Stimulated activated memory B cell treated with anti-CD40 and anti-IgM and Interleukin-4, amounts not matched to agents 10 μg/mL and 1 μg/mL and 100 μg/mL, for 72 hours (primary cell): ENCODE measurements at regions not wholly inside any gene's neighbourhood (a gene's known extent, or its start where the extent isn't known, plus 50 kb on each side); places are given as distances from the start of the nearest gene placed in this dataset.
"Not testable (repeated sequence)": the region's sequence is repeated elsewhere in the genome, so short reads cannot be mapped to it uniquely, and the experiment has no call there.

ENCODE experiments used
- ATAC-seq: fragments of 150-1000 bp; cut with Tn5 transposase; 2 replicates; pipeline ENCODE4 v1.10.0; 2021
- H3K27ac Mint-ChIP-seq: one replicate; pipeline ENCODE4 v1.8.0; 2022; ENCODE audit warnings: mild to moderate bottlenecking, mixed read lengths
- H3K27me3 Mint-ChIP-seq: one replicate; pipeline ENCODE4 v1.8.0; 2022; ENCODE audit warnings: mixed read lengths
- H3K36me3 Mint-ChIP-seq: one replicate; pipeline ENCODE4 v1.8.0; 2022; ENCODE audit warnings: mixed read lengths
- H3K4me1 Mint-ChIP-seq: one replicate; pipeline ENCODE4 v1.8.0; 2022; ENCODE audit warnings: mixed read lengths
- H3K4me3 Mint-ChIP-seq: one replicate; pipeline ENCODE4 v1.8.0; 2022; ENCODE audit warnings: mild to moderate bottlenecking, moderate library complexity, mixed read lengths
- H3K9me3 Mint-ChIP-seq: one replicate; pipeline ENCODE4 v1.8.0; 2022; ENCODE audit warnings: mixed read lengths

DNA sequence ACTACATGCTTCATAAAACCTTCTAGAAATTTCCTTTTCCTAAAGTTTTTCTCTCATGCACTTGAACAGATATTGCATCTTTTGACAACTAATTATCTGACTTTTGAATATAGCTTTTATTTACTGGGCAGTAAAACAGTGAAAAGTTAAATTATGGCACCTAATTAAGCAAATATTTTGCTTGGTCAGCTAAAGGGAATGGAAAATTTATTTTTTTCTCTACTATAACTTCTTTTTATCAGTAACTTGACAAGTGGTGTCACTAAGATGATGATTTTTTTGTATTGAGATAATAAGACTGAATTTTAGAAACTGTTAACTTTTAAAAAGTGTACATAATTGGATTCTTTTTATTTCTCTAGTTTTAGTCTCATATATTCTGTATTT, 351.6 kb downstream of the PIK3C3 start:
- no peak for ATAC-seq
- Mint-ChIP-seq H3K4me3 (no peak overlapping the region), H3K9me3 (peaks cover 3% of the 10 kb centered on the region), H3K36me3 (no peaks in the 10 kb centered on the region), H3K27me3 (no peaks in the 10 kb centered on the region), H3K27ac (no peak overlapping the region), H3K4me1 (no peaks in the 10 kb centered on the region)

- H3K27me3 Mint-ChIP-seq: no peaks in the 10 kb centered on the region
- no peak overlapping the region for H3K4me3 Mint-ChIP-seq
- H3K36me3 Mint-ChIP-seq: no peaks in the 10 kb centered on the region
- ATAC-seq: no peak
- H3K27ac Mint-ChIP-seq: no peak overlapping the region
- H3K9me3 Mint-ChIP-seq: peaks cover 3% of the 10 kb centered on the region
- no peaks in the 10 kb centered on the region for H3K4me1 Mint-ChIP-seq
Observed at GRCh38 chr18:42310956-42311355, 355.9 kb downstream of the PIK3C3 start.

DNA sequence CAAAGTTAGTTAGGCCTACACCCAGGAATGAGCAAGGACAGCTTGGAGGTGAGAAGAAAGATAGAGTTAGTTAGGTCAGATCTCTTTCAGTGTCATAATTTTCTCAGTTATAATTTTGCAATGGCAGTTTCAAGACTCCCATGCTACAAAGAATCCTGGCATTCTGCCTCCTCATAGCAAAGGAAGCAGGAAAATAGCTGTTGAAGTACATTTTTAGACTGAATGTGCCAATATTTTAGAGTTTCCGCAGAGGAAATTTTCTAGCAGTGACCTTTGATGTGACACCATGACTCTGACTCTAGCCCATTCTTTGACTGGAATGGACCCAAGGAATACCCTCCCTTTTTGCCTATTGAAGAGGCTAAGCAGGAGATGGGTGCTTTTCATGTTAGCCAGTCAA, 371.7 kb downstream of the PIK3C3 start:
- ATAC-seq: no peak
- Mint-ChIP-seq H3K36me3 (no peaks in the 10 kb centered on the region), H3K27me3 (no peaks in the 10 kb centered on the region), H3K4me3 (no peak overlapping the region), H3K9me3 (no peaks in the 10 kb centered on the region), H3K4me1 (no peaks in the 10 kb centered on the region), H3K27ac (no peak overlapping the region)

GRCh38 chr18:42328931-42329330, 373.9 kb downstream of the PIK3C3 start:
- Mint-ChIP-seq H3K27me3 (no peaks in the 10 kb centered on the region), H3K27ac (no peak overlapping the region), H3K36me3 (no peaks in the 10 kb centered on the region), H3K4me1 (no peaks in the 10 kb centered on the region), H3K4me3 (no peak overlapping the region), H3K9me3 (no peaks in the 10 kb centered on the region)
- no peak for ATAC-seq

- H3K27me3 Mint-ChIP-seq: no peaks in the 10 kb centered on the region
- no peaks in the 10 kb centered on the region for H3K4me1 Mint-ChIP-seq
- H3K36me3 Mint-ChIP-seq: no peaks in the 10 kb centered on the region
- no peak for ATAC-seq
- H3K4me3 Mint-ChIP-seq: no peak overlapping the region
- no peaks in the 10 kb centered on the region for H3K9me3 Mint-ChIP-seq
- H3K27ac Mint-ChIP-seq: no peak overlapping the region
Observed at GRCh38 chr18:42330296-42330695, 375.3 kb downstream of the PIK3C3 start.

- Mint-ChIP-seq H3K36me3 (no peaks in the 10 kb centered on the region), H3K4me1 (no peaks in the 10 kb centered on the region), H3K27me3 (no peaks in the 10 kb centered on the region), H3K4me3 (no peak overlapping the region), H3K9me3 (peaks cover 4% of the 10 kb centered on the region), H3K27ac (no peak overlapping the region)
- no peak for ATAC-seq
Observed at GRCh38 chr18:42333558-42333957, 378.5 kb downstream of the PIK3C3 start.

- Mint-ChIP-seq H3K4me1 (no peaks in the 10 kb centered on the region), H3K4me3 (no peak overlapping the region), H3K27ac (no peak overlapping the region), H3K27me3 (no peaks in the 10 kb centered on the region), H3K36me3 (no peaks in the 10 kb centered on the region), H3K9me3 (peaks cover 4% of the 10 kb centered on the region)
- no peak for ATAC-seq
Observed at GRCh38 chr18:42334931-42335330, 379.9 kb downstream of the PIK3C3 start.

- ATAC-seq: no peak
- Mint-ChIP-seq H3K27ac (no peak overlapping the region), H3K4me1 (no peaks in the 10 kb centered on the region), H3K4me3 (no peak overlapping the region), H3K36me3 (no peaks in the 10 kb centered on the region), H3K9me3 (peaks cover 4% of the 10 kb centered on the region), H3K27me3 (no peaks in the 10 kb centered on the region)
Observed at GRCh38 chr18:42336139-42336538, 381.1 kb downstream of the PIK3C3 start.

DNA sequence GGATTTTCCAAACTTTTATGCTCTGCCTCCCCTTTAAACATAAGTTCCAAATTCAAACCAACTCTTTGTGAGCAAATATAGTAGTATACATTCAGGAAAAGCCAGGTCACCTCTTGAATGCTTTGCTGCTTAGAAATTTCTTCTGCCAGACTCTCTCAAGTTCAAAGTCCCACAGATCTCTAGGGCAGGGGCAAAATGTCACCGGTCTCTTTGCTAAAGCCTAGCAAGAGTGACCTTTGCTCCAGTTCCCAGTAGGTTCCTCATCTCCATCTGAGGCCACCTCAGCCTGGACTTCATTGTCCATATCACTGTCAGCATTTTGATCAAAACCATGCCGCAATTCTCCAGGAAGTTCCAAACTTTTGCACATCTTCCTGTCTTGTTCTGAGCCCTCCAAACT, 382.3 kb downstream of the PIK3C3 start:
- H3K4me1 Mint-ChIP-seq, ATAC-seq, H3K4me3 Mint-ChIP-seq, H3K27me3 Mint-ChIP-seq, H3K36me3 Mint-ChIP-seq, H3K9me3 Mint-ChIP-seq, H3K27ac Mint-ChIP-seq: not testable (repeated sequence)

- Mint-ChIP-seq H3K4me3 (no peak overlapping the region), H3K27ac (no peak overlapping the region), H3K9me3 (peaks cover 4% of the 10 kb centered on the region), H3K4me1 (no peaks in the 10 kb centered on the region), H3K36me3 (no peaks in the 10 kb centered on the region), H3K27me3 (no peaks in the 10 kb centered on the region)
- ATAC-seq: no peak
Observed at GRCh38 chr18:42338683-42339082, 383.6 kb downstream of the PIK3C3 start.

GRCh38 chr18:42339372-42339771, 384.3 kb downstream of the PIK3C3 start:
- no peaks in the 10 kb centered on the region for H3K36me3 Mint-ChIP-seq
- no peak for ATAC-seq
- no peak overlapping the region for H3K4me3 Mint-ChIP-seq
- no peak overlapping the region for H3K27ac Mint-ChIP-seq
- H3K9me3 Mint-ChIP-seq: peaks cover 4% of the 10 kb centered on the region
- no peaks in the 10 kb centered on the region for H3K4me1 Mint-ChIP-seq
- no peaks in the 10 kb centered on the region for H3K27me3 Mint-ChIP-seq

DNA sequence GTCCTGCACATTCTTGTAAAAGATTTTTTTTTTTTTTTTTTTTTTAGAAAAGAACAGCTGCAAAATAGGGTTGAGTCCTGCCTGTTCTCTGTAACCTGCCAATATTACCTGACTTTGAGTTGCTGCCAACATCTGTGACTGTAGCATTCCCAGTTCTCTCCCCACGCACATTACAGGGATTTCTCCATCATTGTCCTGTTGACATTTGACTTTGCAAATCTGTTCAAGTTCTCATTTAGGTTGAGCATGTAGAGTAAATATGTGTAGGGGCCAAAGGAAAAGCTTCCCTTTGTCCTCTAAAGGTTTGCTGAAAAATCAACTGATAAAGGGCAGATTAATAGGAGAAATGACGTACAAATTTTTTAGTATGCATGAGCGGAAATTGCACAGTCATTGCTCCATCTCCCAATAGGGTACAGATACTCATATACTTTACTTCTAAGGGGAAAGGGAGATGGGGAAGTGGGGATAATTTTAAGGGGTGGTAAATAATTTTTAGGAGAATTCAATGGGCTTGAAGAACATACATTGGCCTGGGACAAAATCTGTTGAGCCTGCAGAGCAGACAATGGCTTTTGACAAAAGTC, 385.5 kb downstream of the PIK3C3 start:
- H3K4me1 Mint-ChIP-seq: no peaks in the 10 kb centered on the region
- H3K27me3 Mint-ChIP-seq: no peaks in the 10 kb centered on the region
- no peak overlapping the region for H3K4me3 Mint-ChIP-seq
- H3K27ac Mint-ChIP-seq: no peak overlapping the region
- H3K9me3 Mint-ChIP-seq: peaks cover 4% of the 10 kb centered on the region
- no peak for ATAC-seq
- H3K36me3 Mint-ChIP-seq: no peaks in the 10 kb centered on the region

GRCh38 chr18:42341423-42341822, 386.4 kb downstream of the PIK3C3 start:
- no peak overlapping the region for H3K27ac Mint-ChIP-seq
- no peak for ATAC-seq
- no peaks in the 10 kb centered on the region for H3K36me3 Mint-ChIP-seq
- H3K9me3 Mint-ChIP-seq: peaks cover 4% of the 10 kb centered on the region
- no peaks in the 10 kb centered on the region for H3K27me3 Mint-ChIP-seq
- no peak overlapping the region for H3K4me3 Mint-ChIP-seq
- no peaks in the 10 kb centered on the region for H3K4me1 Mint-ChIP-seq

DNA sequence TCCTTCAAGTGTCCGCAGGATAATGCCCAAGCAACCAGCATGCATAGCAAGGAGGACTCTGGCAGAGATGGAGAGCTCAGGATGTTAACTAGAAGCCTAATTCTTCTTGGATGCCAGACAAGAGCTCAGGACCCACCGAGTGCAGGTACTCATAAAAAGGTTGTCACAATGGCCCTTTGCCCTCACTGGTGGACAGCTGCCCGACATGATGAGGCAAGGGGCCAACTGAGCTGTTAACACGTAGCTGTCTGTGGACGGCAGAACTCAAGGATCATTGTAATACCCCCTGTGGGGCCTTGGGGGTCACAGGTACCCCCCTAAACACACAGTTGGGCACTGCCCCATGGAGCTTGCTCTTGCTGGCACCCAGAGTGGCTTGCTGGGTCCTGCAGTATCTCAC, 393.7 kb downstream of the PIK3C3 start:
- Mint-ChIP-seq H3K4me3 (no peak overlapping the region), H3K27ac (no peak overlapping the region), H3K9me3 (no peaks in the 10 kb centered on the region), H3K4me1 (no peaks in the 10 kb centered on the region), H3K36me3 (no peaks in the 10 kb centered on the region), H3K27me3 (no peaks in the 10 kb centered on the region)
- ATAC-seq: no peak

GRCh38 chr18:42351455-42351854, 396.4 kb downstream of the PIK3C3 start:
- H3K36me3 Mint-ChIP-seq: no peaks in the 10 kb centered on the region
- H3K4me3 Mint-ChIP-seq: no peak overlapping the region
- H3K27me3 Mint-ChIP-seq: no peaks in the 10 kb centered on the region
- no peak overlapping the region for H3K27ac Mint-ChIP-seq
- H3K4me1 Mint-ChIP-seq: no peaks in the 10 kb centered on the region
- no peak for ATAC-seq
- no peaks in the 10 kb centered on the region for H3K9me3 Mint-ChIP-seq

DNA sequence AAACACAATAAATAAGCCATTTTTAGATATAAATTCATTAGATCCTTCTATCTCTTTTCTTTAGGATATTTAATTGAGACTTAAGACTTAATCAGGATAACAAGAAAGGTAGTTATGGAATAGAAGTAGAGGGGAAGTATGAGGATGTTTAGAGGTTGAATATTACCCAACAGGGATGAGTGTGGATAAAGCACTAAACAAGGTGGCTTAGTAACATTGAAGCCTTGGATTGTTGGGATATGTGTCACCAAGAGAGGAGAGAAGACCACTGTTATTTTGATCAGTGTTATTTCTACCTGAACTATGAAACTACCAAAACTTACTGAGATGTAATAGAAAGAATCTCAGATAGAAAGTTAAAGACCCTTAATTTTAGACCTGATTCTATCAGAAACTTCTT, 405.7 kb downstream of the PIK3C3 start:
- Mint-ChIP-seq H3K27ac (no peak overlapping the region), H3K4me3 (no peak overlapping the region), H3K27me3 (no peaks in the 10 kb centered on the region), H3K4me1 (no peaks in the 10 kb centered on the region), H3K36me3 (no peaks in the 10 kb centered on the region), H3K9me3 (no peaks in the 10 kb centered on the region)
- no peak for ATAC-seq
